Mesothelial cell of epicardium (in vitro differentiated cells): ENCODE measurements at regions not wholly inside any gene's neighbourhood (a gene's known extent, or its start where the extent isn't known, plus 50 kb on each side); places are given as distances from the start of the nearest gene placed in this dataset.
"Not testable (repeated sequence)": the region's sequence is repeated elsewhere in the genome, so short reads cannot be mapped to it uniquely, and the experiment has no call there.

Source experiments
- DNase-seq, 2 experiments: peaks; one replicate each; pipeline ENCODE4 v3.0.0; 2021; ENCODE audit warnings: low spot score in 2 of 2; ENCODE audit not compliant: unreplicated experiment in 2 of 2
- H3K27ac Mint-ChIP-seq: 2 replicates; pipeline ENCODE4 v1.8.0; 2021; ENCODE audit warnings: mixed read lengths
- H3K27me3 Mint-ChIP-seq: 2 replicates; pipeline ENCODE4 v1.8.0; 2021; ENCODE audit warnings: low read depth, mixed read lengths
- H3K36me3 Mint-ChIP-seq: 2 replicates; pipeline ENCODE4 v1.8.0; 2021; ENCODE audit warnings: mixed read lengths
- H3K4me1 Mint-ChIP-seq: 2 replicates; pipeline ENCODE4 v1.8.0; 2021; ENCODE audit warnings: mixed read lengths
- H3K4me3 Mint-ChIP-seq: 2 replicates; pipeline ENCODE4 v1.8.0; 2021; ENCODE audit warnings: mild to moderate bottlenecking, moderate library complexity, mixed read lengths
- H3K9me3 Mint-ChIP-seq: 2 replicates; pipeline ENCODE4 v1.8.0; 2021; ENCODE audit warnings: mixed read lengths
- CTCF ChIP-seq: fragments of 200-600 bp; sonication (generic); IDR thresholded peaks from one replicate; pipeline ENCODE4 v1.5.0; 2021; ENCODE audit warnings: antibody characterized with exemption; ENCODE audit not compliant: unreplicated experiment

- Mint-ChIP-seq H3K27me3 (no peaks in the 10 kb centered on the region), H3K4me3 (no peak overlapping the region), H3K27ac (no peak overlapping the region), H3K4me1 (no peaks in the 10 kb centered on the region), H3K9me3 (no peaks in the 10 kb centered on the region), H3K36me3 (no peaks in the 10 kb centered on the region)
- no peak for DNase-seq
- no peak for TF ChIP-seq CTCF
Measured at GRCh38 chr1:121569428-121569827, 384.7 kb downstream of the SRGAP2C start.

GRCh38 chr1:121573881-121574504 lies 389.2 kb downstream of the SRGAP2C start:
- not testable (repeated sequence) for H3K27ac Mint-ChIP-seq, H3K27me3 Mint-ChIP-seq, H3K4me3 Mint-ChIP-seq, H3K4me1 Mint-ChIP-seq, H3K36me3 Mint-ChIP-seq, DNase-seq
- H3K9me3 Mint-ChIP-seq = peaks cover 19% of the 10 kb centered on the region

GRCh38 chr1:121574505-121574899 lies 389.7 kb downstream of the SRGAP2C start:
- not testable (repeated sequence) for H3K36me3 Mint-ChIP-seq, H3K4me1 Mint-ChIP-seq, DNase-seq, H3K27me3 Mint-ChIP-seq, H3K27ac Mint-ChIP-seq, H3K4me3 Mint-ChIP-seq
- peaks cover 19% of the 10 kb centered on the region for H3K9me3 Mint-ChIP-seq

GRCh38 chr1:121582898-121583297 lies 398.1 kb downstream of the SRGAP2C start:
- H3K9me3 Mint-ChIP-seq = peaks cover 32% of the 10 kb centered on the region
- not testable (repeated sequence) for H3K36me3 Mint-ChIP-seq, DNase-seq, H3K4me3 Mint-ChIP-seq, H3K27me3 Mint-ChIP-seq, H3K4me1 Mint-ChIP-seq, H3K27ac Mint-ChIP-seq

- Mint-ChIP-seq H3K27ac (no peak overlapping the region), H3K4me3 (no peak overlapping the region), H3K36me3 (no peaks in the 10 kb centered on the region), H3K27me3 (no peaks in the 10 kb centered on the region), H3K9me3 (peaks cover 24% of the 10 kb centered on the region), H3K4me1 (no peaks in the 10 kb centered on the region)
- no peak for TF ChIP-seq CTCF
- no peak for DNase-seq
Measured at GRCh38 chr1:121586369-121587229, 401.8 kb downstream of the SRGAP2C start.

- Mint-ChIP-seq H3K4me1 (no peaks in the 10 kb centered on the region), H3K36me3 (no peaks in the 10 kb centered on the region), H3K9me3 (peaks cover 20% of the 10 kb centered on the region), H3K4me3 (no peak overlapping the region), H3K27ac (no peak overlapping the region), H3K27me3 (no peaks in the 10 kb centered on the region)
- no peak for DNase-seq
- no peak for TF ChIP-seq CTCF
Measured at GRCh38 chr1:121587230-121587569, 402.4 kb downstream of the SRGAP2C start.

GRCh38 chr1:121587777-121588176 lies 403.0 kb downstream of the SRGAP2C start:
- Mint-ChIP-seq H3K27me3 (no peaks in the 10 kb centered on the region), H3K4me3 (no peak overlapping the region), H3K4me1 (no peaks in the 10 kb centered on the region), H3K9me3 (peaks cover 14% of the 10 kb centered on the region), H3K27ac (no peak overlapping the region), H3K36me3 (no peaks in the 10 kb centered on the region)
- no peak for DNase-seq
- no peak for TF ChIP-seq CTCF
